ENCODE measurements at regions not wholly inside any gene's neighbourhood (a gene's known extent, or its start where the extent isn't known, plus 50 kb on each side); places are given as distances from the start of the nearest gene placed in this dataset.

DNA sequence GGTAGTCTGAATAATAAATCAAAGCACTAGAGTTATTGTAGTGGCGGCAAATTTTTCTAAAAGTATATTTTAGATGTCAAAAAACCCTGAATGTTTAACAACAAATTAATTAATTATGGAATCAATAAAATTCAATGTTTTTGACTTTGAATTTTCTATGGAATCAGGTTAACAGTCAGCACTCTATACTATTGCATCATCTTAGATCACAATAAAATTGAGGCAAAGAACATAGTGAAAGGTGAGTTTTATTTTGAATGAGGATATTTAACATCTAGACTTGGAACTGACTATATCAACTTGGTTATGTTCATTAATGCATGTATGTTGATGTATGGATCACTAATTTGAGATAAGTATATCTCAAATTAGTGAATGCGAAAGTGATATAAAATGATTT lies 148.5 kb downstream of the TNFSF18 start:
- DNase-seq (ENCODE audit: low spot score) = no peak
- in situ Hi-C loops (cut with HindIII; ENCODE audit: low sequenced_read_pairs) = no loop called here

DNA sequence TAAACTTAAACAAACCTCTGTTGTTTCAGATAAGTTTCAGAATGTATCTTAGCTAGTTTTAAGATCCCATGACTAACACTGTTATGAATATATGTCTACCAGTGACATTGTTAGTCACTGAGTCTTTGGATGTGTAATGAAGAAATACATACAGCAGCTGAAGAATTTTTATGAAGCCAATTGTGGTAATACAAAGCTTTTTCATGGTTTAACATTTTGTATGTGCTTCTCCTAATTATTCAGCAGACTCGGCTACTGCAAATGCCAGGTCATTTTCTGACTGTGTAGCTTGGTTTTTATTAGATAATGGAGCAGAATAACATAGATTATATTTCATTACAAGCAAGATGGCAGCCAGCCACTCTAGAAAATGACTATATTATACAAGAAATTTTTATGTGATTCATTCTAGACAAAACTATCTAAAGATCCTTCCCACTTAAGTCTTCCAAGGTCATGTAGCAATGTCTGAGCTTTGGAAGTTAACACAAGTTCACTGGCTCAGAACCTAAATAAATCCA lies 147.8 kb downstream of the TNFSF18 start:
- DNase-seq (ENCODE audit: low spot score) = no peak
- in situ Hi-C loops (cut with HindIII; ENCODE audit: low sequenced_read_pairs) = no loop called here

DNA sequence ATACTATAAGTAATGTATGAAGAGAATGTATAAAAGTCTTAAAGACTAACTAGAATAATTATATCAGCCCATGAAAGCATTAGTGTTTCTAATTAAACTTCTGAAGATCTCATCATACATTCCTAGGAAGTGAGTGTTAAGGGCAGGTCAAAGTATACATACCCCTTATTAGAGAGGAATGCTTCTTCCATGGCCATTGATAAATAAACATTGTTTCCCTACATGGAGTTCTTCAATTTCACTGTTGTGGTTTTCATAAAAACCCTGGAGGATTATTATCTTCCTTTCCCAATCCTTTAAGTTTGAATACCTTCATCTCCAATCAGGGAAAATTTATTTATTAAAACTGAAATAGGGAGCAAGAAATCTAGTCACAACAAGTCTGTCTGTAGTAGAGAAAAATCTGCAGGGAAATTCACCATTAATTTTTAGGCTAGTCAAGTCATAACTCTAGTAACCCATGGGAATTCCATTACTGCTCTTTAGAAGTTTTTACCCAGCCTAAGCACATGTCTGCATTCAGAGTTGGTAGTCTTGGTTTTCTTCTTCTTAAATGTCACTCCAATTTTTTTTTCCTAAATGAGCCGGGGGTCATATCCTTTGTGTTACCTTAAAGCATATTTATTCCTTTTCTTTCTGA lies 147.0 kb downstream of the TNFSF18 start:
- no peak for DNase-seq (ENCODE audit: low spot score)
- in situ Hi-C loops (cut with HindIII; ENCODE audit: low sequenced_read_pairs) = no loop called here

DNA sequence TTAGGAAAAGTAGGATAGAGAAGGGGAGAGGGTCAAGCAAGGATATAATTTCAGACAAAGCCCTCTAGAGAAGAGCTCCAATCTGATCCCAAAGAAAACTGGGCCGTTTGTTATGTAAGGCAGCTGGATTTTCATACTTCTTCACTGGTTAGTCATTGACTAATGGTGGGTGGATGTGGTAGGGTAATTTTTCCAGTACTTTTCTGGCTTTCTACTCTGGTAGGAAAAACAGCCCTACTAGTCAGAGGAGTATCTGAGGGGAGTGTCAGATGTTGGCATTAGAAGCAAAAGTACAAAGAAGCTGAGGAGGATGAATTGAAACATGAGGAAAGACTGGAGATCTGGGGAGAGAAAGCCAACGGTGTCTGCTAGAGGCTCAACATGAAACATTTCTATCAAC lies 145.3 kb downstream of the TNFSF18 start:
- DNase-seq (ENCODE audit: low spot score) = no peak
- in situ Hi-C loops (cut with HindIII; ENCODE audit: low sequenced_read_pairs) = no loop called here

DNA sequence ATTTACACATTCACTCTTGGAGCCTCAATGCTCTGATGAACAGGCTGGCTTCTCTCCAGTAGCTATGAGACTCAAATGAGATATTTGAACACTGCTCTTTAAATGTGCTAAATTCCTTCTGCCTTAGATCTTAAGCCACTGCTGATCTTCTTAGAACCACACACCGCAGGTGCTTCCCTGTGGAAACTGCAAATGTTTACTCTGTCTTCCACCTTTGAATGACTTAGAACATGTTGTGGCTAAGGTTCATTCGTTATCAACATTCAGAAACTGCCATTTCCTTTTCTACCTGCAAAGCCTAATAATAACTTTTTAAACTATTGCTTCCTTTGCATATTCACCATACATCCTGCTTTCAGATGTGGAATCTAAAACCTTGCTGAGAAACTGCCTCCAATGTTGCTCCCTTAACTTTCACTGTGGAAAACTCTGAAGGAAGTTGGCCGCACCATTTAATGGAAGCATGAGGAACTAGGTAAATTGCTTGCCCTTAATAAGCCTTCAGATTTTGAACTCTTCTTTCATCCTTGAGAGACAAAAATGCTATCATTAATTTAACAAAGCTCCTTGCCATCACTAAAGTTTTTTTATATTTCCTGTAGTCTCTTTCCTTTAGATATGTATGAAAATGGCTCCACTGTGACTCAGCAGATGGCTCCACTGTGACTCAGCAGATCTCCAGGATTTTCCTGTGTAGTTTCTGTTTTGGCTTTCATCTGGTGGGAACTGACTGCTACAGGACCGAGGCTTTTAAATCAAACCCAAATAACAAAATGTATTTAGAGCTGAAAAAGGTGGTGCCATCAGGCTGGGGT lies 143.8 kb downstream of the TNFSF18 start:
- in situ Hi-C loops (cut with HindIII; ENCODE audit: low sequenced_read_pairs) = no loop called here
- no peak for DNase-seq (ENCODE audit: low spot score)

DNA sequence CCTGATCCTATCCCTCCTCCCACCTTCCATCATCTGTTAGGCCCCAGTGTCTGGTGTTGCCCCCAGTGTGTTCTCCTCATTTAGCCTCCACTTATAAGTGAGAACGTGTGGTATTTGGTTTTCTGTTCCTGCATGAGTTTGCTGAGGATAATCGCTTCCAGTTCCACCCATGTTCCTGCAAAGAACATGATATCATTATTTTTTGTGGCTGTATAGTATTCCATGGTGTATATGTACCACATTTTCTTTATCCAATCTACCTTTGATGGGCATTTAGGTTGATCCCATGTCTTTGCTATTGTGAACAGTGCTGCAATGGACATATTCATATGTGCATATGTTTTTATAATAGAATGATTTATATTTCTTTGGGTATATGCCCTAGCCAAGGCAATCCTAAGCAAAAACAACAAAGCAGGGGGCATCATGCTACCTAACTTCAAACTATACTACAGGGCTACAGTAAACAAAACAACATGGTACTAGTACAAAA lies 142.9 kb downstream of the TNFSF18 start:
- DNase-seq (ENCODE audit: low spot score) = no peak
- in situ Hi-C loops (cut with HindIII; ENCODE audit: low sequenced_read_pairs) = no loop called here

DNA sequence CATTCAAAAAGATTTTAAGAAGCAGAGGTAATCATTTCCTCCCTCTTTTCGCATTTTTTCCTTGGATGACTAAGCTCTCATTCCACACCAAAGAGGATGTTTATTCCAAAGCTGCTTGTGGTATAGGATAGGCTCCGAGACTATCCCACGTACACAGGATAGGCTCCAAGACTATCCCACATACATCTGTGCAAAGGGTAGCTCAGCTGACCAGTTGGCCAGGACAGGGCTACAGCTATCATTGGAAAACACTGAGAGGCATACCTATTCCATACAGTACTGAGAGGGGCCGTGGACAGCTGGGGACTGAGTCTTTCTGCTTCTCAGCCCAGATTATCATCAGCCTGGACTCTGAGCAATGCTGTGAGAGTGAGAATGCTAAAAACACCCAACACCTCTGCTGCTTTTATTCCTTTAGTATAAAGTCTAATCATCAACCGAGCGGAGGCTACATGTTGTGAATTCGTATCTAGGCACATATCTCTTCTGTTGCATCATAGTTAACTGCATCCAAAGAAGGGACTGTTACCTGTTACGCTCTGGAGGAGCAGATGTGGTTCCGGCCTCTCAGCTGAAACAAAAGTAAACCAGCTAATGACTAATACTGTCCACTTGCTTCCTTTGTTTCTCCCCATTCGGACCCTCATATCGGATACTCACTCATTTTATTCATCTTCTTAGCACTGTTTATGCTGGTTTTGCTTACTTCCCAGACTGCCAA lies 141.0 kb downstream of the TNFSF18 start:
- in situ Hi-C loops (cut with HindIII; ENCODE audit: low sequenced_read_pairs) = no loop called here
- DNase-seq (ENCODE audit: low spot score) = no peak

DNA sequence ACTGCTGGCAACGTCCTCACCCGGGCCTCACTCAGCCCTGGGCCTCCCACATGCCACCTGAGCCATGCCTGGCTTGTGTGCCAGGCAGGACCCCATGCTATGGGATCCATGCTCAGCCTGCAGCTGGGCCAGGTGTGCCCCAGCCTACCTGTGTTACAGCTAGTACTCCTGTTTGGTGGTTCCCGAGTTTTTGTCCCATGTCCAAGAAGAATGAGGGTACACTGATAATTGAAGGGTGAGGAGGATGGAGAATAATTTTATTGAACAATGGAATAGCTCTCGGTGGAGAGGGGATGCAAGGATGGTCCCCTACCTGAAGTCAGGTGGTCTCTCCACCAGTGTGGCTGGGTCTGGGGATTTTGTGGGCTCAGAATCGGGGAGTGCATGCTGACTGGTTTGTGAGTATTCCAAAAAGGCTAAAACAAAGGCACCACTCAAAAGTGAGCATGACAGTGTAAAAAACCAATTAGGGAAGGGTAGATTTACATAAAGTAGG lies 137.9 kb downstream of the TNFSF18 start:
- in situ Hi-C loops (cut with HindIII; ENCODE audit: low sequenced_read_pairs) = no loop called here
- no peak for DNase-seq (ENCODE audit: low spot score)

DNA sequence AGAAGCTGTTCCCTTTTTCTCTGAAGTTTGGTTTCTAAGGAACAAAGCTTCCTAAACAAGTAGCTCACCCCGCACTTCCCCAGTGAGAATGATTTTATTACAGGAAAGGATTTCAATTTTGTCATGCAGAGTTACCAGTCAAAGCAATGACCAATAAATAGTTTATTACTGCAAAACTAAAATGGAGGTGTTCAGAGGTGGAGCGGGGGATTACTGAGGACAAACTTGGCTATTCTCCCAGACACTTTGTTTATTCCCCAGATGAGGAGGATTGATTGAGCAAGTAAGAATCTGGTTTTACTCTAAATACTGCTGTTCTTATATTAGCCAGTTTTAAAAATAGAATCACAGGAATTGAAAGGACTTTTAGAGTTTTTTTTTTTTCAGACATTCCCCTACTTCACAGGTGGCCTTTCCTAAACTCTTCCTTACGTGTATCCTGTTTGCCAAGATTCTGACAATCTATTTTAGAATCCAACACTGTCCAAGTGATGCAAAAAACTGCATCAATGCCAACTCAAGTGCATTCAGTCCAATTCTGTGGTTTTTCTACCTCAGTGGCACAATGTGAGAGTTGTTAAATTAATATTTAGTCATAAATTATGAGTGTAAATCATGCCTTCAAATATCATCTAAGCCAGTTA lies 136.1 kb downstream of the TNFSF18 start:
- DNase-seq (ENCODE audit: low spot score) = no peak

DNA sequence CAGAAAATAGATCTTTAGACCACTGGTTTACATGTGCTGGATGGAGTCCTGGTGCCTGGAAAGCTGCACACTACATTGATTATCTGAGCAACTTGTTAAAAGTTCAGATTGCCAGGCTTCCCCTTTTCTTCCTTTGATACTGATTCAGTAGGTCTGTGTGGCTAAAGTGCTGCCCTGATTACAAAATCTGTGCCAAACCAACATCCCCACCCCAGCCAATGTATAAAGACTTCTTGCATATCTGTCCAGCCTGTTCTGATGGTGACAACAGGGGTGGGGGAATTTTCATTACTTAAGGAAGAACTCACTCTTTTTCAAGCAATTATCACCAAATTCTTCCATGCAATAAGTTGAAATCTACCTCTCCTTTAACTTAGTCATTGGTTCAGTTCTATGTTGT lies 135.5 kb downstream of the TNFSF18 start:
- DNase-seq (ENCODE audit: low spot score) = no peak
- in situ Hi-C loops (cut with HindIII; ENCODE audit: low sequenced_read_pairs) = no loop called here

More for the DNA sequence above, 136.1 kb downstream of the TNFSF18 start:
- in situ Hi-C loops (cut with HindIII; ENCODE audit: low sequenced_read_pairs) = no loop called here

DNA sequence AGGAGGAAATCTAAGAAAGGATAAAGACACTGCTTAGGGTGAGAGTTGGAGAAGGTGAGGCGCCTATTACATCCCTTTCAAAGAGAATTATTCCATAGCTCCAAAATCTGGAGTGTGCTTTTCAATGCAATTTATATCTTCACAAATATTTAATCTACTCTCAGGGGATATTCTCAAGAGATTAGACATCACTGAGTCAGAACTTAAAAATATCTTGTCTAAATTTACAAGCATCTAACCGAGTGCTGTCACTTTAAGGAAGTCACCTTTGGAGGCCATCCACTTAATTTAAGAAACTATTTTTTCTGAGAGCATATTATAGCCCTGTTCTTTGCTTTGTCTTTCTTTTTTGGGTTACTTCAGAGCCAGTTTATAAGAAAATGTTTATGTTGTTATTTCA lies 134.6 kb downstream of the TNFSF18 start:
- no peak for DNase-seq (ENCODE audit: low spot score)
- in situ Hi-C loops (cut with HindIII; ENCODE audit: low sequenced_read_pairs) = no loop called here

DNA sequence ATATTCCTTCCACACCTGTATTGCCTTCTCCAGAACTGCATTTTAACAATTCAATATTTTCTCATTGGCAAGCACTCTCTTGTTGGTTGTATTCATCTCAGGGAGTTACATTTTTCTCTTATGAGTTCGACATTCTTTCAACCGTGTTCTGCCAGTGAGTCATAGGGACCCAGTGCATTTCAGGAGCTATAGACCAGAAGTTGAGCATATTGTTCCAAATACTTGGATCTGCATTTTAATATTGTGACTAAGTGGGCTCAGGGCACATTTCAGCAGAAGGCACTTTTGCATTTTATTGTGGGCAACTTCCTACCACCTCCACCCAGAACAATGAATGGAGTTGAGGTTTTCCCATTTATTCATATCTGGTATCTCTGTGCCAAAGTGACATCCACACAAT lies 132.8 kb downstream of the TNFSF18 start:
- in situ Hi-C loops (cut with HindIII; ENCODE audit: low sequenced_read_pairs) = no loop called here
- no peak for DNase-seq (ENCODE audit: low spot score)

DNA sequence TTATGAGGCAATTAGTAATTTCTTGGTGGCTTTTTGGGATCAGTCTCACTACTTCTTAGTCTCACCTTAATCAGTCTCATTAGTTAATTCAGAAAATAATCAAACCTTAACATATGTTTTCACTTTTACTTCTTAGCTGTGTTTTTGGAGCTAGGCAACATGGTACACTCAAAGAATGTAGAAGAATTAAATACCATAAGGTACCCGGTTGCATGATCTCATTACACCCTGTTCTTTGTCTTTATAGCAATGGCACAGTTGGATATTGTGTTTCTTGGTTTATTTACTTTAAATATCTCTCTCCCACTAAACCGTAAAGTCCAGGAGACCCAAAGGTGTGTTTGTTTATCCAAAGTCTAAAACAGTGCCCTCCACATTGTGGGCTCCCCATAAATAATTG lies 132.3 kb downstream of the TNFSF18 start:
- DNase-seq (ENCODE audit: low spot score) = no peak

DNA sequence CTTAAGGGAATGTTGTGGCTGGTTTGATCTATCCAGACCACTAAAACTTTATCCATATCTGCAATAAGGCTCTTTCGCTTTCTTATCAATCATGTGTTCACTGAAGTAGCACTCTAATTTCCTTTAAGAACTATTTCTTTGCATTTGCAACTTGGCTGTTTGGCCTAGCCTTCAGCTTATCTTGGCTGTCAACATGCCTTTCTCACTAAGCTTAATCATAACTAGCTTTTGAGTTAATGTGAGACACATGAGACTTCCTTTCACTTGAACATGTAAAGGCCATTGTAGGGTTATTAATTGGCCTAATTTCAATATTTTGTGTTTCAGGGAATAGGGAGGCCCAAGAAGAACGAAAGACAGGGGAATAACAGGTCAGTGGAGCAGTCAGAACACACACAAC lies 124.7 kb downstream of the TNFSF18 start:
- DNase-seq (ENCODE audit: low spot score) = no peak
- in situ Hi-C loops (cut with HindIII; ENCODE audit: low sequenced_read_pairs) = no loop called here

More for the DNA sequence above, 132.3 kb downstream of the TNFSF18 start:
- in situ Hi-C loops (cut with HindIII; ENCODE audit: low sequenced_read_pairs) = no loop called here

DNA sequence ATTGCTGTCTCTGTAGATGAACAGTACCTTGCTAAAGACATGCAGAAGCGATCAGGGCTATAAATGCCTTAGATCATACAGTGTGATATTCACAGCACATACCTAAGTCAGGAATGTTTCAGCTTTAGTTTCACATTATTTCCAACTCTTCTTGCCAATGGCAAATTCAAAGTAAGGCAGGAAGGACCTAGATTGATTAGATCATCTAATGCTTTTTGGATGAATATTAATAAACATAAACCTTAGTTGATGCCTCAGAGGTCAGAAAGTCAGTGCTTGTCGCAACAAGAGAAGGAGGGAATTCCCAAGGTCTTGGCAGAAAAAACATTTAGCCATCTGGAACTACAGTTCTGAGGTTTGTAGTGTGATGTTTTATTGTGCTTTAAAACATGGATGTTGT lies 122.3 kb downstream of the TNFSF18 start:
- in situ Hi-C loops (cut with HindIII; ENCODE audit: low sequenced_read_pairs) = no loop called here

DNA sequence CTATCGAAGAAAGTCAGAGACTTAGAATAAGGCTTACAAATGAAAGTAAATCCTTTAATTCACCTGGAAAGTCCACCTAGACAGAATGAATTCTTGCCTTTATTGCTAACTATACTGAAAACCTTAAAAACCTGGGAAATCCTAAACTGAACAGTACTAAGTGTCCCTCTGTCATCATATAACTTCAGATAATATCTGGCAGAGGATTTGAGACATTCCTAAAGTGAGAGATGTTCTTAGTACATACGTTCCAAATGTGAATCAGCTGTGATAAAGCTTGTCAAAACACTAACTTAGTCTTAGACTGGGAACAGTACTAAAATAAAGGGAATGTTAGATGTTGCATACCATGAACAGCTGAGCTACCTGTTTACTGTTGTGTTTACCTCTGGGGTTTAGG lies 121.7 kb downstream of the TNFSF18 start:
- no peak for DNase-seq (ENCODE audit: low spot score)

More for the DNA sequence above, 122.3 kb downstream of the TNFSF18 start:
- no peak for DNase-seq (ENCODE audit: low spot score)

DNA sequence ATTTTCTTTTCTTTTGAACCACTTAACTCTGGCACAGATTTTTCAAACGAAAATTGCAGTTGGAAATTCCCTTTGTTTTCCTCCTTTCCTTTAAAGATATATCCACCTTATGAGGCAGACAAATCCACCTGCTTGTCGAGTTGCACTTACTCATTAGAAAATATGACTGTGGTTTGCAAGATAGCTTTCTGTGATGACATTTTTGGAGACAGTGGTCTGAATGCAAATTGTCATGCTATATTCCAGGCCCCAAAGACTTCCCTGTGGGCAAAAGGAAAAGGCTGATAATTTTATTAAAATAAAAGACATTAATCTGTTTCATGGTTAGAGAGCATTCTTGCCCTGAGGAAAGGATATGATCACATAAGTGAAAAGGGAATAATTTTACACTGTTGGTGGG lies 120.6 kb downstream of the TNFSF18 start:
- DNase-seq (ENCODE audit: low spot score) = no peak
- in situ Hi-C loops (cut with HindIII; ENCODE audit: low sequenced_read_pairs) = no loop called here

More for the DNA sequence above, 121.7 kb downstream of the TNFSF18 start:
- in situ Hi-C loops (cut with HindIII; ENCODE audit: low sequenced_read_pairs) = no loop called here

DNA sequence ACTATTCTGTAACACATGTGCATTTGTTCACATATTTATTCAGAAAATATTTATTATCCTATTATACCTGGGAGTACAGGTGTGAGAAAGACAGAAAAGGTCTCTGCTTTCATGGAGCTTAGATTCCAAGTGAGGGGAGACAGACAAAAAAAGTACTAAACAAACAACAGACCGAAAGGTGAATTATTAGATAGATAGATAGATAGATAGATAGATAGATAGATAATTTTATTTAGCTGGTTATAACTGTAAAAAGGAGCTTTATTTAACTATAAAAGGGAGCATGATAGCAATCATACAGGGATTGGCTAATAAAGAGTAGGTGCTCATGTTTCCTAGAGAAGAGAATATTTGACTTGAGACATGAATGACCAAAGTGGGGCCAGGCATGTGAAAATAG lies 119.4 kb downstream of the TNFSF18 start:
- in situ Hi-C loops (cut with HindIII; ENCODE audit: low sequenced_read_pairs) = no loop called here
- DNase-seq (ENCODE audit: low spot score) = no peak

DNA sequence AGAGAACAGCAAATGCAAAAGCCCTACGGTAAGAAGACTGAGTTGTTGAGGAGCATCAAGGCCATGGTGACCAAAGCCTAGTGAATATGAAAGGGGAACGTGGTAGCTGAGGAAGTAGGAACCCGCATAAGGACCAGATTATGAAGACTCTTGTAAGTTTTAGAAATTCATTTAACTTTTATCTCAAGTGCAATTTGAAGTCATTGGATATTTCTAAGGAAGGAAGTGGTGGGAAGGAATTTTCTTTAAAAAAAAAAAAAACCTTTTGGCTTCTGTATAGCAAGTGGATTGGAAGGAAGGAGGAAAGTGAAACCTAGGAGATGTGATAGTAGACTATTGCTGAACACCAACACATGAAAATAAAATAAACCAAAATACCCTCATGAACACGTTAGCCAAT lies 119.0 kb downstream of the TNFSF18 start:
- in situ Hi-C loops (cut with HindIII; ENCODE audit: low sequenced_read_pairs) = no loop called here
- no peak for DNase-seq (ENCODE audit: low spot score)

All from G401 (cell line).